Stomach smooth muscle (tissue), 2 donors: ENCODE measurements at regions not wholly inside any gene's neighbourhood (a gene's known extent, or its start where the extent isn't known, plus 50 kb on each side); places are given as distances from the start of the nearest gene placed in this dataset.

Experiments
- H3K27ac ChIP-seq: one replicate; pipeline ENCODE4 v1.7.0; 2013; ENCODE audit warnings: mild to moderate bottlenecking, low read length, inconsistent platforms
- H3K27me3 ChIP-seq, 2 donors: one replicate each; pipeline ENCODE4 v1.7.0; 2013; ENCODE audit warnings: low read length in 2 of 2; ENCODE audit not compliant: insufficient read depth in 2 of 2, control insufficient read depth in 1 of 2
- H3K36me3 ChIP-seq, 2 donors: one replicate each; pipeline ENCODE4 v1.7.0; 2013; ENCODE audit warnings: low read length in 2 of 2; ENCODE audit not compliant: control insufficient read depth in 2 of 2, insufficient read depth in 2 of 2
- H3K4me1 ChIP-seq: one replicate; pipeline ENCODE4 v1.7.0; 2013; ENCODE audit warnings: low read length; ENCODE audit not compliant: control insufficient read depth, insufficient read depth
- H3K4me3 ChIP-seq, 2 donors: one replicate each; pipeline ENCODE4 v1.7.0; 2013; ENCODE audit warnings: low read length in 2 of 2
- H3K9ac ChIP-seq, 2 donors: one replicate each; pipeline ENCODE4 v1.7.0; 2013; ENCODE audit warnings: low read length in 2 of 2, mild to moderate bottlenecking in 1 of 2
- H3K9me3 ChIP-seq, 2 donors: one replicate each; pipeline ENCODE4 v1.7.0; 2013; ENCODE audit warnings: low read length in 2 of 2; ENCODE audit not compliant: control insufficient read depth in 2 of 2
- donor health status: healthy.
- donor health status: Pancreatic carcinoma.

GRCh38 chr11:121930004-121930965 is 185.7 kb downstream of the BLID start:
- Histone ChIP-seq H3K36me3 (no peaks in the 10 kb centered on the region), H3K27me3 (no peaks in the 10 kb centered on the region), H3K9me3 (no peaks in the 10 kb centered on the region), H3K4me1 (peaks cover 16% of the 10 kb centered on the region), H3K27ac (peak overlapping the region; percentile 31), H3K4me3 (peak overlapping the region; percentile 61 to 69), H3K9ac (peak overlapping the region; percentile 64 to 68)

DNA sequence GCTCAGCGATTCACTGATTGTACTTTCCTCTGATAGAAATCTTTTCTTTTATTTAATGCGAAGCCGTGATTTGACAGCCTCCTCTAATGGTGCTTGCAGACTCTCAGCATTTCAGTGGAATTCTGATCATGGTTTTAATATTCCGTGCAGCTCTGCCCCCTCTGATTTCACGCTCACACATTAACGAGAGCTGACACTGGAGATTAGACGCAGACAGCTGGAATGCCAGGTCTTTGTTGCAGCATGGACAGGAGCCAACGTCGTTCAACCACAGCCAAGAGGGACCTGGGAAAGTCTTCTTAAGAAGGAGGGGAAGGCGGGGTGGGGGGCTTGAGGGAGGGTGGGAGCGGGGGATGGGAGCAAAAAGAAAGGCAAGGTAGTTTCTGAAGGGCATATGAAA is 186.4 kb downstream of the BLID start:
- Histone ChIP-seq H3K4me1 (peaks cover 16% of the 10 kb centered on the region), H3K4me3 (peak overlapping the region; percentile 61 to 69), H3K27ac (no peak overlapping the region), H3K9ac (peak overlapping the region in 1 of 2 donors; percentile 64), H3K36me3 (no peaks in the 10 kb centered on the region), H3K9me3 (no peaks in the 10 kb centered on the region), H3K27me3 (no peaks in the 10 kb centered on the region)

DNA sequence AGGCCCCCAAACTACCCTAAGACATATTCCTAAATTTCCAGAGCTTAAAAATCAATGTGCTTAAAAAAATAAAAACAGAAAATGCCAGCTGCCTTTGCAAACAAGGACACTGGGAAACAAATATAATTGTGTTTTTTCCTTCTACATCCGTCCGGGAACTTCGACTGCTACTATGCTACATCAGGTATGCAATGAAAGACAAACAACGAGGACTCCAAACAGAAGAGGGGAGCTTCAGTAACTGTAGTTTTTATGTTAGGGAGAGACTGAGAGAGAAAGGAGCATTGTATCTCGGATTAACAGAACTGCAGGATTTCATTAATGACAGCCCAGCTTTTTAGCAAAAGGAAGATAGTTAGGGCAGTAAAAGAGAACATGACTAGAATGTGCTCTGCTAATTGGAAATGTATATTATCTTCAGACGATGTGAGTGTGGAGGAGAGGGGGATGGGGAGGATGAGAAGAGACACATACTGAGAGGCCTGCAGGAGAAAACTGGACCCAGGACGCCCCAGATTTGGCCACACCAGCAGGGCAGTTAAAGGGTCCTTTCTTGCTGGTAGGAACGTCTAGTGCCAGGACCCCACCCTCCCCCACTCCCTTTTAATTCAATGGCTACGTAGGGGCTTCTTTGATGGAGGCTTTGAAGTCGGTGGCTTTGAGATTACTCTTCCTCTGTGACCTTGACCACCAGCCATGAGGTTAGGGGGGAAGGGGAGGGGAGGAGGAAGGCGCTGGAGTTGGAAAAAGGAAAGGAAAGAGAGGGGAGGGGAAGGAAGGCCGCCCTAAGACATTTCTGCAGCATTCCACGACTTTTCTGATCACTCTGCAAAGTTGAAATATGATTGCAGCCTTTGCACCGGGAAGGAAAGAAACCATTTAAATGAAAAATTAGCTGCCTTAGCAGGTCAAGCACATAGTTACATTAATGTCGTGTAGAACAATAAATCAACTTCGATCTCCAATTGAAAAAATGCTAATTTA is 187.1 kb downstream of the BLID start:
- Histone ChIP-seq H3K27ac (peak overlapping the region; percentile 11), H3K36me3 (no peaks in the 10 kb centered on the region), H3K4me3 (peak overlapping the region; percentile 61 to 69), H3K27me3 (no peaks in the 10 kb centered on the region), H3K4me1 (peaks cover 16% of the 10 kb centered on the region), H3K9ac (no peak overlapping the region), H3K9me3 (no peaks in the 10 kb centered on the region)

DNA sequence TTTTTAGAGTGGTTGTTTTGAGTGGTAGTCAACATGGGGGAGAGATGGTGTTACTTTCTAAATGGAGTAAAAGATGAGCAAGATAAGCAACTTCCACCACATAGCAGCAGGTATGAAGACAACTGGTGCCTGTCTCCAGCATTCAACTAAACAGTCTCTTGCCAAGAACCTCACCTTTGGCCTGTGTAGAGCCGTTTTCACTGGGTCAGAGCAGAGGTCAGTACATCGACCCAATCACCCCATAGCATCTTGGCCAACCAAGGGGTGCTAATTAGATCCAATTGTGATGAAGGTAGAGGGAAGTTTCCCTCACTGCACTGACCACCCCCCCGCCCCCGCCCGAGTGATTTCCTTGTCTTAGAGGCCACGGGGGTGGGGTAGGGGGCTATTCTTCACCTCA is 188.2 kb downstream of the BLID start:
- Histone ChIP-seq H3K4me1 (peaks cover 16% of the 10 kb centered on the region), H3K4me3 (no peak overlapping the region), H3K9ac (no peak overlapping the region), H3K9me3 (no peaks in the 10 kb centered on the region), H3K27me3 (no peaks in the 10 kb centered on the region), H3K36me3 (no peaks in the 10 kb centered on the region), H3K27ac (no peak overlapping the region)

GRCh38 chr11:121927097-121927785 is 188.8 kb downstream of the BLID start:
- H3K27ac ChIP-seq = no peak overlapping the region

GRCh38 chr11:121924191-121924590 is 191.8 kb downstream of the BLID start:
- Histone ChIP-seq H3K4me3 (no peak overlapping the region), H3K27me3 (no peaks in the 10 kb centered on the region)

More at GRCh38 chr11:121927097-121927785, 188.8 kb downstream of the BLID start:
- Histone ChIP-seq H3K4me1 (peaks cover 16% of the 10 kb centered on the region), H3K9ac (no peak overlapping the region), H3K4me3 (no peak overlapping the region), H3K36me3 (no peaks in the 10 kb centered on the region), H3K27me3 (no peaks in the 10 kb centered on the region), H3K9me3 (no peaks in the 10 kb centered on the region)

DNA sequence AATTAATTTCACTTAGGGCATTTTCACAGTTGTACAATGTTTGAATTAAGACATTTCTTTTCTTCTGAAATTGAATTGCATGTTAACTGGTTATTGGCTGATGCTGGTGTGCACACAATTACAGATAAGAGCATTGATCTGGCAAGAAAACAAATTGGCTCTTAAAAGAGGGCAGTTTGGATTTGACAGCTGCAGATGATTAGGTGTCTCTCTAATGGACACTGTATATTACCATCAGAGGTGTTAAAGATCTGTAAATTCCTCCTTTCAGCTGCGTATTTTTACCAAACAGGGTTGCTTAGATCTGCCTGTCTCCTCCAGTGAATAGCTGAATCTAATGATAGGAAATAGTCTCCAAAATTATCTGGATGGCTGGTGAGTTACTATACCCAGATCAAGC is 198.5 kb downstream of the BLID start:
- Histone ChIP-seq H3K4me3 (no peak overlapping the region), H3K27me3 (no peaks in the 10 kb centered on the region), H3K27ac (no peak overlapping the region), H3K4me1 (no peaks in the 10 kb centered on the region), H3K9ac (no peak overlapping the region), H3K9me3 (no peaks in the 10 kb centered on the region), H3K36me3 (no peaks in the 10 kb centered on the region)

More at GRCh38 chr11:121924191-121924590, 191.8 kb downstream of the BLID start:
- Histone ChIP-seq H3K4me1 (peaks cover 4% of the 10 kb centered on the region), H3K36me3 (no peaks in the 10 kb centered on the region), H3K27ac (no peak overlapping the region), H3K9me3 (no peaks in the 10 kb centered on the region), H3K9ac (no peak overlapping the region)

- H3K4me1 ChIP-seq = no peaks in the 10 kb centered on the region
- no peak overlapping the region for H3K4me3 ChIP-seq
- no peaks in the 10 kb centered on the region for H3K9me3 ChIP-seq
- H3K9ac ChIP-seq = no peak overlapping the region
- no peak overlapping the region for H3K27ac ChIP-seq
- no peaks in the 10 kb centered on the region for H3K36me3 ChIP-seq
- H3K27me3 ChIP-seq = no peaks in the 10 kb centered on the region
Observed at GRCh38 chr11:121914508-121915059, 201.4 kb downstream of the BLID start.

DNA sequence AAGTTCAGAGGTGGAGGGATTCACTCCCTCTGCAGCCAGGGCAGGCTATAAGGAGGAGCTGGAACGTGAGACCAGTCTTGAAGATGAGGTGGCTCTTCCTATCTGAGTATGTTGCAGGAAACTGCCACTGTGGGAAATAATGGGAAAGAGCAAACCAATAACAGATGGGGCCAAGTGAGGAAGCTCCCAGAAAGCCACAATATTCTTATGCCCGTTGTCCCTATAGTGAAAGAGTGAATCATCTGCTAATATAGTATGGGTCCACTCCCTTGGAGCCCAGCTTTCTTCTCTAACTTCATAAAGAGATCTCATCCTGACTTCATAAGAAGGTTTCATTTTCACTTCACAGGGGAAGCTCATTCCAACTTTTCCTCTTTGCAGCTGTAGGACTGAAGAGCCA is 206.4 kb downstream of the BLID start:
- H3K9me3 ChIP-seq = no peaks in the 10 kb centered on the region
- H3K4me1 ChIP-seq = no peaks in the 10 kb centered on the region
- no peaks in the 10 kb centered on the region for H3K36me3 ChIP-seq
- no peak overlapping the region for H3K27ac ChIP-seq
- H3K4me3 ChIP-seq = no peak overlapping the region
- no peaks in the 10 kb centered on the region for H3K27me3 ChIP-seq
- no peak overlapping the region for H3K9ac ChIP-seq

- no peaks in the 10 kb centered on the region for H3K4me1 ChIP-seq
- no peaks in the 10 kb centered on the region for H3K36me3 ChIP-seq
- H3K4me3 ChIP-seq = no peak overlapping the region
- no peak overlapping the region for H3K9ac ChIP-seq
- no peak overlapping the region for H3K27ac ChIP-seq
- H3K27me3 ChIP-seq = no peaks in the 10 kb centered on the region
- H3K9me3 ChIP-seq = no peaks in the 10 kb centered on the region
Observed at GRCh38 chr11:121907379-121907778, 208.6 kb downstream of the BLID start.
